Loucy (cell line): ENCODE measurements at regions not wholly inside any gene's neighbourhood (a gene's known extent, or its start where the extent isn't known, plus 50 kb on each side); places are given as distances from the start of the nearest gene placed in this dataset.

ENCODE experiments used
- H2AFZ ChIP-seq: fragments of 200-600 bp; sonication (generic); 2 replicates; pipeline ENCODE4 v1.6.0; 2016; ENCODE audit warnings: antibody characterized with exemption, mild to moderate bottlenecking, low read length, moderate library complexity
- H3F3A ChIP-seq: fragments of 200-600 bp; 2 replicates; pipeline ENCODE4 v1.6.0; 2016; ENCODE audit warnings: antibody characterized with exemption, low read depth, mild to moderate bottlenecking
- H3K27me3 ChIP-seq: fragments of 200-600 bp; sonication (generic); 2 replicates; pipeline ENCODE4 v1.6.1; 2014; ENCODE audit warnings: low read length, mild to moderate bottlenecking; ENCODE audit not compliant: insufficient read depth, poor library complexity, severe bottlenecking
- H3K36me3 ChIP-seq: fragments of 200-600 bp; sonication (generic); 2 replicates; pipeline ENCODE4 v1.6.1; 2016; ENCODE audit warnings: low read length; ENCODE audit not compliant: insufficient read depth
- H3K4me1 ChIP-seq: fragments of 200-600 bp; sonication (generic); 2 replicates; pipeline ENCODE4 v1.5.1; 2014; ENCODE audit warnings: low read length, mild to moderate bottlenecking; ENCODE audit not compliant: insufficient read depth, poor library complexity, severe bottlenecking
- H3K4me2 ChIP-seq: fragments of 200-600 bp; sonication (generic); 2 replicates; pipeline ENCODE4 v1.6.0; 2014; ENCODE audit warnings: antibody characterized with exemption, low read length, low read depth, mild to moderate bottlenecking; ENCODE audit not compliant: poor library complexity, severe bottlenecking
- H3K4me3 ChIP-seq: fragments of 200-600 bp; sonication (generic); 2 replicates; pipeline ENCODE4 v1.5.1; 2014; ENCODE audit warnings: low read length, mild to moderate bottlenecking, mixed read lengths; ENCODE audit not compliant: poor library complexity, severe bottlenecking
- H3K79me2 ChIP-seq: fragments of 200-600 bp; sonication (generic); 2 replicates; pipeline ENCODE4 v1.6.1; 2014; ENCODE audit warnings: low read length; ENCODE audit not compliant: insufficient read depth
- H3K9ac ChIP-seq: fragments of 200-600 bp; sonication (generic); 2 replicates; pipeline ENCODE4 v1.6.0; 2014; ENCODE audit warnings: mild to moderate bottlenecking, low read depth, low read length, moderate library complexity; ENCODE audit not compliant: poor library complexity, severe bottlenecking
- H3K9me2 ChIP-seq: fragments of 200-600 bp; sonication (generic); replicated peaks from 2 replicates; pipeline ENCODE4 v1.6.1; 2016; ENCODE audit warnings: low read depth, low read length, mixed read lengths
- H3K9me3 ChIP-seq: fragments of 200-600 bp; sonication (generic); 2 replicates; pipeline ENCODE4 v1.6.1; 2014; ENCODE audit warnings: mild to moderate bottlenecking, antibody characterized with exemption, low read length, low read depth; ENCODE audit not compliant: insufficient read depth
- H4K20me1 ChIP-seq: fragments of 200-600 bp; sonication (generic); 2 replicates; pipeline ENCODE4 v1.6.0; 2014; ENCODE audit warnings: antibody characterized with exemption, low read length, mild to moderate bottlenecking; ENCODE audit not compliant: insufficient read depth, poor library complexity, severe bottlenecking
- EZH2phosphoT487 ChIP-seq: fragments of 200-600 bp; IDR thresholded peaks from 2 replicates; pipeline ENCODE4 v1.6.1; 2018; ENCODE audit warnings: antibody characterized with exemption, mild to moderate bottlenecking, moderate library complexity, borderline replicate concordance
- TF ChIP-seq, protein P1 (sequence below): fragments of 200-600 bp; sonication (generic); conservative IDR thresholded peaks from 2 replicates; pipeline ENCODE4 v1.5.1; 2014; ENCODE audit warnings: mild to moderate bottlenecking, antibody characterized with exemption, low read length

DNA sequence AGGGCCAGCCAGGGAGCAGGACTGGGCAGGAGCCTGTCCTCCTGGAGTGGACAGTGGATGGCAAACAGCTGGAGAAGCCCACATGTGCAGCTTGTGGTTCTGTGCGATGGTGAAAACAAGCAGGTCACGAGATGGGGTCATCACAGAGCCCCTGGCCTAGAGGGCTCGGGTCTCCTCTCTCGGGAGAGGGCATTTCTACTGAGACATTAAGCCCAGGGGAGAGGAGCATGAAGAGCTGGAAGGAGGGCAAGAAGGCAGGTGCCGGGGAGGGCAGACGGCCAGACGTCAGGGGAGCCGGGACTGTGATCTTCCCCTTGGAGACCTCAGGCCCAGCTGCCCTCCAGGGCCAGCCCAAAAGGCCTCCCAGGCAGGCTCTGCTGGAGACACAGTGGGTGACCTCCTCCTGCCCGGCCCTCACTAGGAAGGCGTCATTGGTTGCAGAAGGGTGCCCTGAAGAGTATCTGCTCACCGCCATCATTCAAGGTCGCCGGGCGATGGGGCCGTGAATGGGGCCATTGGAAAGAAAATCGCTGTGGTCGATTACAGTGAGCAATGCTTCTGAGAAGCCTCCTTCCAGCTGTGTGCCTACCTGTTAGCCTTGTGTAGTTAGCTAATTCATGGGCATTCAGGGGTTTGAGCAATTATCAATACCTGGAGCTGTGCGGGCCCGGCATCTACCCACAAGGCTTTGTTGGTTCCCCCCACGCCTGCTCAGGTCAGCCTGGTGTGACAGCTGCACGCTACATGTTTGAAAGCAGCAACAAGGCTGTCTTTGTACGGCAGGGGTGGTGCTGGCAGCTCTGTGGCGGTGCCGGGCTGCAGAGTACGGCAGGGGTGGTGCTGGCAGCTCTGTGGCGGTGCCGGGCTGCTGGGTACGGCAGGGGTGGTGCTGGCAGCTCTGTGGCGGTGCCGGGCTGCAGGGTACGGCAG is 72.3 kb upstream of the ACTRT2 start:
- Histone ChIP-seq H3K9me2 (no peaks in the 10 kb centered on the region), H3K79me2 (no peaks in the 10 kb centered on the region), H3K4me3 (no peak overlapping the region), H4K20me1 (no peaks in the 10 kb centered on the region), H3F3A (no peaks in the 10 kb centered on the region), H3K36me3 (no peaks in the 10 kb centered on the region), H2AFZ (no peak overlapping the region), H3K4me2 (no peak overlapping the region), H3K9me3 (peaks cover 9% of the 10 kb centered on the region; the same call in 1 of the 2 replicates), H3K27me3 (no peaks in the 10 kb centered on the region), H3K9ac (no peak overlapping the region), H3K4me1 (no peaks in the 10 kb centered on the region)
- TF ChIP-seq, protein P1, sequence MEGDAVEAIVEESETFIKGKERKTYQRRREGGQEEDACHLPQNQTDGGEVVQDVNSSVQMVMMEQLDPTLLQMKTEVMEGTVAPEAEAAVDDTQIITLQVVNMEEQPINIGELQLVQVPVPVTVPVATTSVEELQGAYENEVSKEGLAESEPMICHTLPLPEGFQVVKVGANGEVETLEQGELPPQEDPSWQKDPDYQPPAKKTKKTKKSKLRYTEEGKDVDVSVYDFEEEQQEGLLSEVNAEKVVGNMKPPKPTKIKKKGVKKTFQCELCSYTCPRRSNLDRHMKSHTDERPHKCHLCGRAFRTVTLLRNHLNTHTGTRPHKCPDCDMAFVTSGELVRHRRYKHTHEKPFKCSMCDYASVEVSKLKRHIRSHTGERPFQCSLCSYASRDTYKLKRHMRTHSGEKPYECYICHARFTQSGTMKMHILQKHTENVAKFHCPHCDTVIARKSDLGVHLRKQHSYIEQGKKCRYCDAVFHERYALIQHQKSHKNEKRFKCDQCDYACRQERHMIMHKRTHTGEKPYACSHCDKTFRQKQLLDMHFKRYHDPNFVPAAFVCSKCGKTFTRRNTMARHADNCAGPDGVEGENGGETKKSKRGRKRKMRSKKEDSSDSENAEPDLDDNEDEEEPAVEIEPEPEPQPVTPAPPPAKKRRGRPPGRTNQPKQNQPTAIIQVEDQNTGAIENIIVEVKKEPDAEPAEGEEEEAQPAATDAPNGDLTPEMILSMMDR: no peak
- no peak for TF ChIP-seq EZH2phosphoT487

DNA sequence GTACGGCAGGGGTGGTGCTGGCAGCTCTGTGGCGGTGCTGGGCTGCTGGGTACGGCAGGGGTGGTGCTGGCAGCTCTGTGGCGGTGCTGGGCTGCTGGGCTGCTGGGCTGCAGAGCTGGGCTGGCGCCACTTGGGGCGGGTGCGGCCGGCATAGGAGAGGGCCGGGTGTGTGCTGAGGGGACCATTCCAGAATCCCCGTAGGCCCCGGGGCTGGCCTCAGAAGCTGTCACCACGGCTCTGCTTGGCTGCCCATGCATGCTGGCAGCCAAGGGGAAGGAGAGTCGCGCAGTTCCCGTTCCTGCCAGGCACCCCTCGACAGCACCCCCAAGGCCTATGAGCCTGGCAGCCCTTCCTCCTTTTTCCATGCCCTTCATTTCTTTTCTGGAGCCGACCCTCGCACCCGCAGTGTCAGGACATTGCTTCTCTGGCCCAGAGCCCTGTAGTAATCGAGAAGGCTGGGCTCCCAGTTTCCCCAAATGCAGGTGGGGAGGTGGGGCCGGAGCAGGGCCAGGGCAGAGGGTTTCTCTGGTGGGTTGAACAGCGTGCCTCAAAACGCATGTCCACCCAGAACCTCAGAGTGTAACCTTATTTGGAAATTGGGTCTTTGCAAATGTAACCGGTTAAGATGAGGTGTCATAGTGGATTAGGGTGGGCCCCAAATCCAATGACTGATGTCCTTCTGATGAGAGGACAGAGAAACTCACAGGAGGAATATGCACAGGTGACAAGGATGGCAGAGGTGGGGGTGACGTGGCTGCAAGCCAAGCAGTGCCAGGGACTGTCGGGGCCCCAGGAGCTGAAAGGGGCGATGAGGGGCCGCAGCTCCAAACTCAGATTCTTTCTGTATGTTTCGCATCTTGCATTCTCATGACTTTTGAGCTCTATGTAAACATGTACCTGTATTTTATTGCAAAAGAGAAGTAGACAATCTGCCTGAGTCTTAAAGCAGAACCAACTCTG is 71.0 kb upstream of the ACTRT2 start:
- Histone ChIP-seq H3K9me3 (peaks cover 13% of the 10 kb centered on the region; the same call in 1 of the 2 replicates), H3K4me1 (no peaks in the 10 kb centered on the region), H3K27me3 (no peaks in the 10 kb centered on the region)

DNA sequence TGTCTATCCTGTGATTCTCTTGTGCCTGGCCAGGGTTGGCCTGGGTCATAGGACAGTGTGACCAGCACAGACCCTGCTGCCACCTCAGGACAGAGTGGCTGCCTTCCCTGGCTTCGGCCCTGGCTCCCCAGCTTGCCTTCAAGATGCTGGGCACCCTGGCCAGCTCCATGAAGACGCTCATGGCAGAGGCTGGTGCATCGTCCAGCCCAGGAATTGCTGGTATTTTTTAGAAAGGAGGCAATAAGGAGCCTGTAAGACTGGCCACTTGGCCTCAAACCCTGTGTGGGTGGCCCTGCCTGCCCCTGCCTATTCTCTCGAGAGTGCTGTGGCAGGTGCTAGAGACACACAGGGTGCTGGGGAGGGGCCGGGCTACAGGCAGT is 70.4 kb upstream of the ACTRT2 start:
- no peak overlapping the region for H3K9ac ChIP-seq

More for the DNA sequence above, 71.0 kb upstream of the ACTRT2 start:
- Histone ChIP-seq H3K4me2 (no peak overlapping the region), H3K36me3 (no peaks in the 10 kb centered on the region), H3K9me2 (no peaks in the 10 kb centered on the region), H3K9ac (no peak overlapping the region), H3F3A (no peaks in the 10 kb centered on the region), H4K20me1 (no peaks in the 10 kb centered on the region), H3K4me3 (no peak overlapping the region), H2AFZ (no peak overlapping the region), H3K79me2 (no peaks in the 10 kb centered on the region)
- TF ChIP-seq EZH2phosphoT487: no peak
- TF ChIP-seq, protein P1: no peak

More for the DNA sequence above, 70.4 kb upstream of the ACTRT2 start:
- H3K4me3 ChIP-seq: no peak overlapping the region
- H3K9me3 ChIP-seq: peaks cover 15% of the 10 kb centered on the region; the same call in 1 of the 2 replicates
- H4K20me1 ChIP-seq: no peaks in the 10 kb centered on the region
- H3K27me3 ChIP-seq: no peaks in the 10 kb centered on the region
- no peak overlapping the region for H2AFZ ChIP-seq
- no peaks in the 10 kb centered on the region for H3F3A ChIP-seq
- no peaks in the 10 kb centered on the region for H3K9me2 ChIP-seq
- no peak overlapping the region for H3K4me2 ChIP-seq
- no peaks in the 10 kb centered on the region for H3K36me3 ChIP-seq
- no peaks in the 10 kb centered on the region for H3K4me1 ChIP-seq
- TF ChIP-seq, protein P1: no peak
- TF ChIP-seq EZH2phosphoT487: no peak
- H3K79me2 ChIP-seq: no peaks in the 10 kb centered on the region
